ENCODE measurements at regions not wholly inside any gene's neighbourhood (a gene's known extent, or its start where the extent isn't known, plus 50 kb on each side); places are given as distances from the start of the nearest gene placed in this dataset.

DNA sequence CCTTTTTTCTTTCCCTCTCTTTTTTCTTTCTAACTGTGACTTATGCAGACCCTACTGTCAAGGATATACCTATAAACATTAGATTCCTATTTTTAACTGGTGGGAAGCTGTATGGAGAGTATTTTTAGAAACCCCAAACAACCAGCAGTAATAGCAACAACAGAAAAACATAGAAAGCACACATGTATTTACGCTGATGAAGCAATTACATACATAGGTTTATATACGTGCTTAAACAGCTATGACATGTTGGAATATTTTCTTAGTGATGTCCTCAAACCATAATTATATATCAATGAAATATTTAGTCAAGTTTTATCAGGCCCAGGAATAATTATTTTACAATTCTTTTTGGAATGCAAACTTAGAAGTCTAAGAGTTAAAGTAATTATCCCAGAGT lies 294.3 kb upstream of the SOX4 start:
- POLR2A ChIA-PET = no interaction called here
- WGBS (ENCODE audit: insufficient coverage) = no CpG with 5 or more reads among the region's 2 CpGs

DNA sequence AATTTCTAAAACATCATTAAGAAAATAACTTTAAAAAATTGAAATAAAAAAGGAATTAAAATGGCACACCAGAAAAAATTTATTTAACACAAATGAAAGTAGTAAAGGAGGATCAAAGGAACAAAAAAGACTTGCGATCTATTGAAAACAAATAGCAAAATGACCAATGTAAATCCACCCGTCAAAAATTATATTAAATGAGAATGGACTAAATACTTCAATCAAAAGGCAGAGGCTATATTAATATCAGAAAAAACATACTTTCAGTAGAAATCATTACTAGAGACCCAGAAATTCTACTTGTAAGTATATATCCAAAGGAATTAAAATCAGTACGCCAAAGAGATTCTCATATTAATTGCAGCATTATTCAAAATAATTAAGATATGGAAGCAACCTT lies 293.1 kb upstream of the SOX4 start:
- Mint-ChIP-seq H3K4me1 (no peaks in the 10 kb centered on the region), H3K9me3 (ENCODE audit: insufficient read depth) (peaks cover 3% of the 10 kb centered on the region), H3K27me3 (peaks cover 16% of the 10 kb centered on the region), H3K4me3 (no peak overlapping the region), H3K27ac (no peak overlapping the region)
- Histone ChIP-seq H3K27ac (ENCODE audit: low read length in 2 of 2) (no peak overlapping the region), H4K20me1 (ENCODE audit: control insufficient read depth, insufficient read depth, low read length, poor library complexity, severe bottlenecking) (no peaks in the 10 kb centered on the region), H3K9me3 (ENCODE audit: control extremely low read depth in 1 of 3, control insufficient read depth in 2 of 3, insufficient read depth in 1 of 3, low read length in 2 of 3) (peaks cover 0 to 9% (median 1%) of the 10 kb centered on the region in 3 donors), H2AFZ (ENCODE audit: insufficient read depth, low read depth, low read length, poor library complexity, severe bottlenecking) (no peak overlapping the region), H3K4me1 (ENCODE audit: control insufficient read depth in 2 of 2, insufficient read depth in 2 of 2, low read length in 2 of 2) (no peaks in the 10 kb centered on the region), H3K4me3 (ENCODE audit: control extremely low read depth in 1 of 5, extremely low read depth in 1 of 5, insufficient read depth in 1 of 5, low read depth in 2 of 5, low read length in 4 of 5) (no peak overlapping the region), H3K36me3 (replicated peaks in 1 of 2; ENCODE audit: control extremely low read depth in 1 of 2, control insufficient read depth in 1 of 2, extremely low read depth in 1 of 2, insufficient read depth in 2 of 2, low read length in 1 of 2) (no peaks in the 10 kb centered on the region), H3K27me3 (replicated peaks in 1 of 4; ENCODE audit: control extremely low read depth in 1 of 4, control insufficient read depth in 3 of 4, insufficient read depth in 4 of 4, low read length in 3 of 4) (no peaks in the 10 kb centered on the region), H3K79me2 (ENCODE audit: control insufficient read depth, insufficient read depth, low read length) (no peaks in the 10 kb centered on the region), H3K4me2 (replicated peaks; ENCODE audit: low read depth, low read length, poor library complexity, severe bottlenecking) (no peak overlapping the region), H3K9ac (ENCODE audit: low read length) (no peak overlapping the region)
- CTCF ChIA-PET = no interaction called here
- POLR2A ChIA-PET = no interaction called here
- whole genome bisulfite sequencing (ENCODE audit: insufficient coverage) = no CpG with 5 or more reads among the region's 3 CpGs
- intact Hi-C loops (cut with micrococcal nuclease) = no loop called here
- no peak for ATAC-seq (ENCODE audit: low read depth)
- no peak for TF ChIP-seq EZH2 (IDR thresholded peaks at IDR 0.05; ENCODE audit: borderline replicate concordance, insufficient read depth, low read depth, low read length, poor library complexity, severe bottlenecking)
- TF ChIP-seq, protein P1, sequence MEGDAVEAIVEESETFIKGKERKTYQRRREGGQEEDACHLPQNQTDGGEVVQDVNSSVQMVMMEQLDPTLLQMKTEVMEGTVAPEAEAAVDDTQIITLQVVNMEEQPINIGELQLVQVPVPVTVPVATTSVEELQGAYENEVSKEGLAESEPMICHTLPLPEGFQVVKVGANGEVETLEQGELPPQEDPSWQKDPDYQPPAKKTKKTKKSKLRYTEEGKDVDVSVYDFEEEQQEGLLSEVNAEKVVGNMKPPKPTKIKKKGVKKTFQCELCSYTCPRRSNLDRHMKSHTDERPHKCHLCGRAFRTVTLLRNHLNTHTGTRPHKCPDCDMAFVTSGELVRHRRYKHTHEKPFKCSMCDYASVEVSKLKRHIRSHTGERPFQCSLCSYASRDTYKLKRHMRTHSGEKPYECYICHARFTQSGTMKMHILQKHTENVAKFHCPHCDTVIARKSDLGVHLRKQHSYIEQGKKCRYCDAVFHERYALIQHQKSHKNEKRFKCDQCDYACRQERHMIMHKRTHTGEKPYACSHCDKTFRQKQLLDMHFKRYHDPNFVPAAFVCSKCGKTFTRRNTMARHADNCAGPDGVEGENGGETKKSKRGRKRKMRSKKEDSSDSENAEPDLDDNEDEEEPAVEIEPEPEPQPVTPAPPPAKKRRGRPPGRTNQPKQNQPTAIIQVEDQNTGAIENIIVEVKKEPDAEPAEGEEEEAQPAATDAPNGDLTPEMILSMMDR (IDR thresholded peaks at IDR 0.05) = no peak
- DNase-seq = no peak

More for the DNA sequence above, 294.3 kb upstream of the SOX4 start:
- H2AFZ ChIP-seq (ENCODE audit: insufficient read depth, low read depth, low read length, poor library complexity, severe bottlenecking) = no peak overlapping the region
- Mint-ChIP-seq H3K27ac (no peak overlapping the region), H3K9me3 (ENCODE audit: insufficient read depth) (peaks cover 3% of the 10 kb centered on the region), H3K27me3 (peaks cover 20% of the 10 kb centered on the region), H3K4me1 (no peaks in the 10 kb centered on the region), H3K4me3 (no peak overlapping the region)
- peaks cover 0 to 9% (median 1%) of the 10 kb centered on the region in 3 donors for H3K9me3 ChIP-seq (ENCODE audit: control extremely low read depth in 1 of 3, control insufficient read depth in 2 of 3, insufficient read depth in 1 of 3, low read length in 2 of 3)
- H3K4me2 ChIP-seq (replicated peaks; ENCODE audit: low read depth, low read length, poor library complexity, severe bottlenecking) = no peak overlapping the region
- no peaks in the 10 kb centered on the region for H4K20me1 ChIP-seq (ENCODE audit: control insufficient read depth, insufficient read depth, low read length, poor library complexity, severe bottlenecking)
- no peaks in the 10 kb centered on the region for H3K27me3 ChIP-seq (replicated peaks in 1 of 4; ENCODE audit: control extremely low read depth in 1 of 4, control insufficient read depth in 3 of 4, insufficient read depth in 4 of 4, low read length in 3 of 4)
- CTCF ChIA-PET = no interaction called here
- no peaks in the 10 kb centered on the region for H3K79me2 ChIP-seq (ENCODE audit: control insufficient read depth, insufficient read depth, low read length)
- no peaks in the 10 kb centered on the region for H3K36me3 ChIP-seq (replicated peaks in 1 of 2; ENCODE audit: control extremely low read depth in 1 of 2, control insufficient read depth in 1 of 2, extremely low read depth in 1 of 2, insufficient read depth in 2 of 2, low read length in 1 of 2)
- no peak for DNase-seq
- intact Hi-C loops (cut with micrococcal nuclease) = no loop called here
- H3K27ac ChIP-seq (ENCODE audit: low read length in 2 of 2) = no peak overlapping the region
- H3K4me3 ChIP-seq (ENCODE audit: control extremely low read depth in 1 of 5, extremely low read depth in 1 of 5, insufficient read depth in 1 of 5, low read depth in 2 of 5, low read length in 4 of 5) = no peak overlapping the region
- ATAC-seq (ENCODE audit: low read depth) = no peak
- H3K4me1 ChIP-seq (ENCODE audit: control insufficient read depth in 2 of 2, insufficient read depth in 2 of 2, low read length in 2 of 2) = no peaks in the 10 kb centered on the region
- TF ChIP-seq, protein P1 (IDR thresholded peaks at IDR 0.05) = no peak
- no peak for TF ChIP-seq EZH2 (IDR thresholded peaks at IDR 0.05; ENCODE audit: borderline replicate concordance, insufficient read depth, low read depth, low read length, poor library complexity, severe bottlenecking)
- no peak overlapping the region for H3K9ac ChIP-seq (ENCODE audit: low read length)

All from B cell (primary cell).